Liver (tissue), 7 donors: ENCODE measurements at regions not wholly inside any gene's neighbourhood (a gene's known extent, or its start where the extent isn't known, plus 50 kb on each side); places are given as distances from the start of the nearest gene placed in this dataset.
"Not testable (repeated sequence)": the region's sequence is repeated elsewhere in the genome, so short reads cannot be mapped to it uniquely, and the experiment has no call there.

ENCODE experiments used
- DNase-seq: peaks from one replicate; pipeline ENCODE4 v3.0.0-alpha.2; 2017; ENCODE audit warnings: low spot score
- H3K27ac ChIP-seq, 2 donors: one replicate each; pipeline ENCODE4 v1.7.0; 2013; ENCODE audit warnings: inconsistent platforms in 2 of 2, low read length in 2 of 2, control low read depth in 1 of 2, low read depth in 1 of 2, mild to moderate bottlenecking in 1 of 2
- H3K27me3 ChIP-seq, 4 donors: one replicate each; pipeline versions ENCODE4 v1.6.1 to v1.7.0; 2013; ENCODE audit warnings: low read length in 3 of 4, inconsistent platforms in 1 of 4, mild to moderate bottlenecking in 1 of 4, moderate library complexity in 1 of 4; ENCODE audit not compliant: control insufficient read depth in 4 of 4, insufficient read depth in 4 of 4
- H3K36me3 ChIP-seq, 4 donors: one replicate each; pipeline versions ENCODE4 v1.6.1 to v1.7.0; 2013; ENCODE audit warnings: low read length in 3 of 4, mild to moderate bottlenecking in 3 of 4, low read depth in 1 of 4, moderate library complexity in 1 of 4; ENCODE audit not compliant: control insufficient read depth in 4 of 4, insufficient read depth in 3 of 4
- H3K4me1 ChIP-seq, 4 donors: one replicate each; pipeline versions ENCODE4 v1.6.1 to v1.7.0; 2013; ENCODE audit warnings: low read length in 3 of 4, mild to moderate bottlenecking in 3 of 4, moderate library complexity in 1 of 4; ENCODE audit not compliant: control insufficient read depth in 4 of 4, insufficient read depth in 4 of 4
- H3K4me3 ChIP-seq, 3 donors: one replicate each; pipeline versions ENCODE4 v1.6.1 to v1.7.0; 2013; ENCODE audit warnings: low read length in 3 of 3, control low read depth in 1 of 3, low read depth in 1 of 3, mild to moderate bottlenecking in 1 of 3
- H3K9ac ChIP-seq, 2 donors: one replicate each; pipeline ENCODE4 v1.7.0; 2013; ENCODE audit warnings: low read length in 2 of 2, mild to moderate bottlenecking in 2 of 2, moderate library complexity in 2 of 2, control low read depth in 1 of 2, low read depth in 1 of 2
- H3K9me3 ChIP-seq, 4 donors: one replicate each; pipeline versions ENCODE4 v1.6.1 to v1.7.0; 2013; ENCODE audit warnings: low read length in 3 of 4; ENCODE audit not compliant: control insufficient read depth in 4 of 4
- CTCF ChIP-seq: fragments of 150-350 bp; IDR thresholded peaks from 2 replicates; pipeline ENCODE4 v1.5.1; 2017; ENCODE audit warnings: improper control_type of control experiment, low read depth, low read length; ENCODE audit not compliant: missing input control
- WGBS: extraction: QIAGEN DNeasy Blood & Tissue Kit; methylation state at CpG from one replicate; pipeline ENCODE4 v1.1.7; 2013; 5-methylcytosine and 5-hydroxymethylcytosine counted together
- donor health status: healthy.
- donor health status: healthy.
- donor health status: healthy.
- donor health status: healthy.

- not testable (repeated sequence) for H3K27me3 ChIP-seq, H3K27ac ChIP-seq, DNase-seq, H3K4me1 ChIP-seq, H3K9ac ChIP-seq, H3K9me3 ChIP-seq, H3K36me3 ChIP-seq, H3K4me3 ChIP-seq
- WGBS, result 82% methylated on average over 6 of the region's 6 CpGs
Observed at GRCh38 chr7:97928844-97929243, 56.6 kb upstream of the ASNS start.

- not testable (repeated sequence) for H3K36me3 ChIP-seq, H3K9me3 ChIP-seq, H3K27ac ChIP-seq, H3K27me3 ChIP-seq, H3K9ac ChIP-seq, H3K4me1 ChIP-seq
- peak overlapping the region in 1 of 3 donors; percentile 46 for H3K4me3 ChIP-seq
- DNase-seq, result peak; percentile 74
- peak; percentile 64 for TF ChIP-seq CTCF
- 4% methylated on average over 80 of the region's 80 CpGs for WGBS
Observed at GRCh38 chr7:97927790-97928748, 55.9 kb upstream of the ASNS start.
